ENCODE measurements at regions not wholly inside any gene's neighbourhood (a gene's known extent, or its start where the extent isn't known, plus 50 kb on each side); places are given as distances from the start of the nearest gene placed in this dataset.

DNA sequence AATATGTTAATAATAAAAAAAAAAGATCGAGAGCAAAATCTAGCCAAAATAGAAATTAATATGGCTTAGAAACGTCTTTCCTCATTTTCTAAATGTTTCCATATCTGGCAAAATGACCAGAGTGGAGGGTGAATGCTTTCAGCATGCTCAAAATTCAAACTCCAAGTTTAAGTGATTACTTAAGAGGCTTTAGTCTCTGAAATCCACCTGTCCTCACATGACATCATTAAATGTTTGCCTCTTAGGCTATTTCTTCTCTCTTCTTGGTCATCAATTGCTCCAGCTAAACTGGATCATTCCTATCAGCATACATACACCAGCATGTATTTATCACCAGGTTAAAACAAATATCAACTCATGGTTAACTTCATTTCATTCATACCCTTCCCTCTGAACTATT, 54.5 kb upstream of the ATXN3L start:
- Histone ChIP-seq H3K4me1 (peaks cover 0 to 31% (median 8%) of the 10 kb centered on the region in 4 donors), H3K4me3 (no peak overlapping the region), H3K27me3 (no peaks in the 10 kb centered on the region), H3K9me3 (peaks cover 0 to 4% (median 0%) of the 10 kb centered on the region in 4 donors), H3K36me3 (no peaks in the 10 kb centered on the region), H3K27ac (replicated peaks in 1 of 4) (peak overlapping the region; percentile 48 to 68 (median 59))
- no peak for DNase-seq (ENCODE audit: extremely low spot score)
- intact Hi-C loops (cut with DNase I): no loop called here
- TF ChIP-seq POLR2A (IDR thresholded peaks at IDR 0.05; ENCODE audit: low read depth): no peak
- TF ChIP-seq POLR2AphosphoS5 (IDR thresholded peaks at IDR 0.05): no peak
- no peak for TF ChIP-seq CTCF (IDR thresholded peaks at IDR 0.05)
- TF ChIP-seq EP300 (IDR thresholded peaks at IDR 0.05): no peak
- WGBS: 49% methylated on average over 2 of the region's 2 CpGs

DNA sequence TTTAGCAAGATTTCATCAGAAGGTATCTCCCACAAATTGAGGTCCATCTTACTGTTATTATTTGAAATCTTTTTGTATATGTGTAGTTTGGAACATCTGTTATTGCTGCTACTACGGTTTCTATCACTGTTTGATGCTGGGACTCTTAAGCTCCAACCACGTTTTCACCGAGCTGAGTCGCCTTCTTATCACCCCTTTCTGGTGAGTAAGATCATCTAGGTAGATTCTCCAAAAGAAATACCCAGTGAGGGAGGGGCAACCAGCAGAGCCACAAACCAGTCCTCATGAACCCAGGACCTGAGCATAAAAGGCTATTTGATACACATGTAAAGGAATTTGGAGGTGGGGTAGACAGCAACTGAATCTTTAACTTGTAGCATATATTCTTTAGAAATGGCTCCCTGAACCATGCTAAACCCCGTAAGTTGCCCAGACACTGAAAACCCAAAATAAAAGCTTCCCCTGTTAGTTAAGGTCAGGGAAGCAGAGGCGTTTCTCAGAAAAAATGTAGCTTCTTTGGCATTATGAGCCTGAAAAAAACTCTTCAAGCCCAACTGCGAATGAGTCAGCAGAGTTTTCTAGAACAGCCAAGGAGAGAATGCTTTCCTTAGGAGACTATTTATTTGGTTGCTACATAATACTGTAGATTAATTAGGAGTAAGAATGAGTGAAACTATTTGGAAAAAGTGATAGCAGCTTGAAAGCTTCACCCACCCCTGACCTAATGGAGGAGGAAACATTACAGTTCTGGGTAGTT, 53.8 kb upstream of the ATXN3L start:
- intact Hi-C loops (cut with DNase I): no loop called here
- Histone ChIP-seq H3K27ac (replicated peaks in 1 of 4) (peak overlapping the region; percentile 48 to 68 (median 59)), H3K36me3 (no peaks in the 10 kb centered on the region), H3K4me3 (no peak overlapping the region), H3K27me3 (no peaks in the 10 kb centered on the region), H3K9me3 (no peaks in the 10 kb centered on the region), H3K4me1 (peaks cover 0 to 31% (median 8%) of the 10 kb centered on the region in 4 donors)
- WGBS: 53% methylated on average over 7 of the region's 7 CpGs
- DNase-seq (ENCODE audit: extremely low spot score): no peak
- TF ChIP-seq POLR2AphosphoS5 (IDR thresholded peaks at IDR 0.05) (peak in 1 of 2 donors; percentile 10), POLR2A (IDR thresholded peaks at IDR 0.05; ENCODE audit: low read depth) (no peak)

GRCh38 chrX:13373027-13373426, 53.2 kb upstream of the ATXN3L start:
- Histone ChIP-seq H3K27ac (replicated peaks in 1 of 4) (peak overlapping the region in 3 of 4 donors; percentile 58 to 68 (median 60)), H3K9me3 (no peaks in the 10 kb centered on the region), H3K27me3 (no peaks in the 10 kb centered on the region), H3K4me3 (no peak overlapping the region), H3K4me1 (peaks cover 0 to 31% (median 8%) of the 10 kb centered on the region in 4 donors), H3K36me3 (no peaks in the 10 kb centered on the region)
- no peak for DNase-seq (ENCODE audit: extremely low spot score)
- 92% methylated on average over 1 of the region's 1 CpG for WGBS
- intact Hi-C loops (cut with DNase I): no loop called here
- TF ChIP-seq CTCF (IDR thresholded peaks at IDR 0.05) (no peak), POLR2AphosphoS5 (IDR thresholded peaks at IDR 0.05) (no peak), POLR2A (IDR thresholded peaks at IDR 0.05; ENCODE audit: low read depth) (no peak), EP300 (IDR thresholded peaks at IDR 0.05) (no peak)

- no peak for DNase-seq (ENCODE audit: extremely low spot score)
- Histone ChIP-seq H3K36me3 (no peaks in the 10 kb centered on the region), H3K27me3 (no peaks in the 10 kb centered on the region), H3K27ac (replicated peaks in 1 of 4) (no peak overlapping the region), H3K4me3 (no peak overlapping the region), H3K9me3 (no peaks in the 10 kb centered on the region), H3K4me1 (peaks cover 0 to 29% (median 8%) of the 10 kb centered on the region in 4 donors)
- 88% methylated on average over 2 of the region's 2 CpGs for WGBS
- intact Hi-C loops (cut with DNase I): no loop called here
- no peak for TF ChIP-seq POLR2A (IDR thresholded peaks at IDR 0.05; ENCODE audit: low read depth)
These were observed 52.5 kb upstream of the ATXN3L start for GRCh38 chrX:13372203-13372980.

- Histone ChIP-seq H3K4me3 (no peak overlapping the region), H3K9me3 (no peaks in the 10 kb centered on the region), H3K36me3 (no peaks in the 10 kb centered on the region), H3K27me3 (no peaks in the 10 kb centered on the region), H3K27ac (replicated peaks in 1 of 4) (no peak overlapping the region), H3K4me1 (peaks cover 0 to 17% (median 4%) of the 10 kb centered on the region in 4 donors)
- TF ChIP-seq CTCF (IDR thresholded peaks at IDR 0.05): no peak
- TF ChIP-seq EP300 (IDR thresholded peaks at IDR 0.05): no peak
- TF ChIP-seq POLR2AphosphoS5 (IDR thresholded peaks at IDR 0.05): no peak
- TF ChIP-seq POLR2A (IDR thresholded peaks at IDR 0.05; ENCODE audit: low read depth): no peak
- intact Hi-C loops (cut with DNase I): no loop called here
- DNase-seq (ENCODE audit: extremely low spot score): no peak
These were observed 51.3 kb upstream of the ATXN3L start for GRCh38 chrX:13371186-13371585.

All from esophagus muscularis mucosa (tissue), 4 donors.